Lower leg skin (tissue), 4 donors: ENCODE measurements at regions not wholly inside any gene's neighbourhood (a gene's known extent, or its start where the extent isn't known, plus 50 kb on each side); places are given as distances from the start of the nearest gene placed in this dataset.
"Not testable (repeated sequence)": the region's sequence is repeated elsewhere in the genome, so short reads cannot be mapped to it uniquely, and the experiment has no call there.

ENCODE experiments used
- DNase-seq, 2 donors: peaks; one replicate each; pipeline ENCODE4 v3.0.0-alpha.2; 2019; ENCODE audit warnings: low spot score in 2 of 2
- H3K4me3 ChIP-seq: fragments of 200-600 bp; sonication (generic); 2 replicates; pipeline ENCODE4 v1.5.1; 2017; ENCODE audit warnings: mild to moderate bottlenecking, low read depth; ENCODE audit not compliant: poor library complexity, severe bottlenecking
- CTCF ChIP-seq, 3 donors: fragments of 450-650 bp; IDR thresholded peaks; one replicate each; pipeline ENCODE4 v1.5.1; 2016; ENCODE audit warnings: antibody characterized with exemption in 3 of 3, mild to moderate bottlenecking in 3 of 3, moderate library complexity in 2 of 3
- POLR2A ChIP-seq, 2 donors: fragments of 450-650 bp; IDR thresholded peaks; one replicate each; pipeline ENCODE4 v1.6.1; 2016 to 2017; ENCODE audit warnings: antibody characterized with exemption in 2 of 2, mild to moderate bottlenecking in 1 of 2, moderate library complexity in 1 of 2
- WGBS, 2 donors: methylation state at CpG; one replicate each; pipeline ENCODE4 v1.1.5; 2018; 5-methylcytosine and 5-hydroxymethylcytosine counted together
- intact Hi-C: fragments of 100-400 bp; cut with DNase I; formaldehyde crosslinking; loops from one replicate; pipeline ENCODE4 v1.15.0; 2023; ENCODE audit warnings: low total_unique reads

- TF ChIP-seq POLR2A (IDR thresholded peaks at IDR 0.05) (no peak), CTCF (IDR thresholded peaks at IDR 0.05) (no peak)
- intact Hi-C loops, result no loop called here
- WGBS, 2 donors, result 41 to 42% methylated on average over 1 of the region's 1 CpG
- no peak overlapping the region for H3K4me3 ChIP-seq
- no peak for DNase-seq
Measured at GRCh38 chr4:112954286-112954685, 95.2 kb upstream of the ANK2 start.

- DNase-seq, result no peak
Measured at GRCh38 chr4:112956484-112956896, 93.0 kb upstream of the ANK2 start.

GRCh38 chr4:112957764-112958163 is 91.7 kb upstream of the ANK2 start:
- H3K4me3 ChIP-seq, DNase-seq, intact Hi-C loops: not testable (repeated sequence)
- WGBS, 2 donors, result 99 to 100% methylated on average over 15 to 20 of the region's 31 CpGs

More at GRCh38 chr4:112956484-112956896, 93.0 kb upstream of the ANK2 start:
- TF ChIP-seq CTCF (IDR thresholded peaks at IDR 0.05), result no peak
- TF ChIP-seq POLR2A (IDR thresholded peaks at IDR 0.05), result no peak
- 79 to 83% methylated on average over 6 of the region's 6 CpGs for WGBS, 2 donors
- no peak overlapping the region for H3K4me3 ChIP-seq
- intact Hi-C loops, result no loop called here

- intact Hi-C loops, result no loop called here
- WGBS, 2 donors, result 91 to 93% methylated on average over 5 of the region's 5 CpGs
- no peak overlapping the region for H3K4me3 ChIP-seq
- DNase-seq, result no peak
- TF ChIP-seq CTCF (IDR thresholded peaks at IDR 0.05) (no peak), POLR2A (IDR thresholded peaks at IDR 0.05) (no peak)
Measured at GRCh38 chr4:112966701-112967488, 82.6 kb upstream of the ANK2 start.

- TF ChIP-seq POLR2A (IDR thresholded peaks at IDR 0.05), result no peak
- no peak for TF ChIP-seq CTCF (IDR thresholded peaks at IDR 0.05)
- DNase-seq, result no peak
- H3K4me3 ChIP-seq, result no peak overlapping the region
- intact Hi-C loops, result no loop called here
Measured at GRCh38 chr4:112968451-112969159, 80.8 kb upstream of the ANK2 start.

GRCh38 chr4:112970903-112971302 is 78.5 kb upstream of the ANK2 start:
- no peak overlapping the region for H3K4me3 ChIP-seq
- WGBS, 2 donors, result 94 to 96% methylated on average over 2 of the region's 2 CpGs
- TF ChIP-seq CTCF (IDR thresholded peaks at IDR 0.05) (no peak), POLR2A (IDR thresholded peaks at IDR 0.05) (no peak)
- no peak for DNase-seq
- intact Hi-C loops, result no loop called here
